HL-60 (cell line): ENCODE measurements at regions not wholly inside any gene's neighbourhood (a gene's known extent, or its start where the extent isn't known, plus 50 kb on each side); places are given as distances from the start of the nearest gene placed in this dataset.

Experiments used
- DNase-seq, 2 experiments: peaks; one replicate each; pipeline ENCODE4 v3.0.0-alpha.2; 2010 to 2020; ENCODE audit warnings: low read depth in 1 of 2, low spot score in 1 of 2
- H3K27ac ChIP-seq: fragments of 250-450 bp; sonication (Bioruptor Pico); replicated peaks from 2 replicates; pipeline ENCODE4 v1.5.1; 2020; ENCODE audit warnings: mild to moderate bottlenecking, moderate library complexity
- H3K27me3 ChIP-seq: fragments of 250-450 bp; sonication (Bioruptor Pico); 2 replicates; pipeline ENCODE4 v1.5.1; 2021; ENCODE audit warnings: mild to moderate bottlenecking, moderate library complexity; ENCODE audit not compliant: insufficient read depth, poor library complexity, severe bottlenecking
- H3K4me3 ChIP-seq: replicated peaks from 2 replicates; pipeline ENCODE4 v1.5.1; 2011; ENCODE audit warnings: mild to moderate bottlenecking, control low read depth, low read length; ENCODE audit not compliant: insufficient read depth
- CTCF ChIP-seq: IDR thresholded peaks from one replicate; pipeline ENCODE4 v1.5.1; 2011; ENCODE audit warnings: low read length, control low read depth, inconsistent platforms; ENCODE audit not compliant: insufficient read depth
- GABPA ChIP-seq: IDR thresholded peaks from 2 replicates; pipeline ENCODE4 v1.6.1; 2012; ENCODE audit warnings: low read depth
- POLR2AphosphoS5 ChIP-seq: IDR thresholded peaks from 2 replicates; pipeline ENCODE4 v1.6.1; 2012; ENCODE audit warnings: low read depth
- REST ChIP-seq: IDR thresholded peaks from 2 replicates; pipeline ENCODE4 v1.6.1; 2012; ENCODE audit warnings: low read depth; ENCODE audit not compliant: insufficient replicate concordance
- SPI1 ChIP-seq: IDR thresholded peaks from 2 replicates; pipeline ENCODE4 v1.6.1; 2012; ENCODE audit warnings: low read depth, mild to moderate bottlenecking, borderline replicate concordance

- H3K27me3 ChIP-seq, result peaks cover 3% of the 10 kb centered on the region
- no peak overlapping the region for H3K4me3 ChIP-seq
- TF ChIP-seq SPI1 (no peak), CTCF (no peak), POLR2AphosphoS5 (no peak), REST (no peak), GABPA (no peak)
- H3K27ac ChIP-seq, result no peak overlapping the region
- DNase-seq, result no peak
Observed at GRCh38 chr6:3958255-3958654, 109.1 kb downstream of the FAM50B start.

GRCh38 chr6:3959385-3959784 is 110.2 kb downstream of the FAM50B start:
- no peak for TF ChIP-seq GABPA
- TF ChIP-seq POLR2AphosphoS5, result no peak
- no peak for TF ChIP-seq SPI1
- TF ChIP-seq REST, result no peak
- no peak for TF ChIP-seq CTCF
- no peak overlapping the region for H3K27ac ChIP-seq
- no peak overlapping the region for H3K4me3 ChIP-seq
- H3K27me3 ChIP-seq, result peaks cover 3% of the 10 kb centered on the region
- no peak for DNase-seq

- Histone ChIP-seq H3K4me3 (no peak overlapping the region), H3K27me3 (peaks cover 3% of the 10 kb centered on the region), H3K27ac (no peak overlapping the region)
- no peak for DNase-seq
- no peak for TF ChIP-seq SPI1
- no peak for TF ChIP-seq REST
- TF ChIP-seq GABPA, result no peak
- TF ChIP-seq CTCF, result no peak
- no peak for TF ChIP-seq POLR2AphosphoS5
Observed at GRCh38 chr6:3960754-3961361, 111.7 kb downstream of the FAM50B start.
